PC-3 (cell line): ENCODE measurements at regions not wholly inside any gene's neighbourhood (a gene's known extent, or its start where the extent isn't known, plus 50 kb on each side); places are given as distances from the start of the nearest gene placed in this dataset.
"Not testable (repeated sequence)": the region's sequence is repeated elsewhere in the genome, so short reads cannot be mapped to it uniquely, and the experiment has no call there.

Experiments used
- EZH2phosphoT487 ChIP-seq: fragments of 300-600 bp; sonication (generic); IDR thresholded peaks from 2 replicates; pipeline ENCODE4 v1.6.1; 2018; ENCODE audit warnings: mild to moderate bottlenecking, antibody characterized with exemption, low read length, borderline replicate concordance
- TF ChIP-seq, protein P1 (sequence below): fragments of 300-600 bp; sonication (generic); conservative IDR thresholded peaks from 2 replicates; pipeline ENCODE4 v1.5.1; 2017; ENCODE audit warnings: antibody characterized with exemption, low read depth, mild to moderate bottlenecking, low read length

GRCh38 chr9:39001085-39001593 is 281.2 kb upstream of the FAM240B start:
- TF ChIP-seq, protein P1, sequence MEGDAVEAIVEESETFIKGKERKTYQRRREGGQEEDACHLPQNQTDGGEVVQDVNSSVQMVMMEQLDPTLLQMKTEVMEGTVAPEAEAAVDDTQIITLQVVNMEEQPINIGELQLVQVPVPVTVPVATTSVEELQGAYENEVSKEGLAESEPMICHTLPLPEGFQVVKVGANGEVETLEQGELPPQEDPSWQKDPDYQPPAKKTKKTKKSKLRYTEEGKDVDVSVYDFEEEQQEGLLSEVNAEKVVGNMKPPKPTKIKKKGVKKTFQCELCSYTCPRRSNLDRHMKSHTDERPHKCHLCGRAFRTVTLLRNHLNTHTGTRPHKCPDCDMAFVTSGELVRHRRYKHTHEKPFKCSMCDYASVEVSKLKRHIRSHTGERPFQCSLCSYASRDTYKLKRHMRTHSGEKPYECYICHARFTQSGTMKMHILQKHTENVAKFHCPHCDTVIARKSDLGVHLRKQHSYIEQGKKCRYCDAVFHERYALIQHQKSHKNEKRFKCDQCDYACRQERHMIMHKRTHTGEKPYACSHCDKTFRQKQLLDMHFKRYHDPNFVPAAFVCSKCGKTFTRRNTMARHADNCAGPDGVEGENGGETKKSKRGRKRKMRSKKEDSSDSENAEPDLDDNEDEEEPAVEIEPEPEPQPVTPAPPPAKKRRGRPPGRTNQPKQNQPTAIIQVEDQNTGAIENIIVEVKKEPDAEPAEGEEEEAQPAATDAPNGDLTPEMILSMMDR = not testable (repeated sequence)
- TF ChIP-seq EZH2phosphoT487 = not testable (repeated sequence)
